Fibroblast of peridontal ligament (primary cell): ENCODE measurements at regions not wholly inside any gene's neighbourhood (a gene's known extent, or its start where the extent isn't known, plus 50 kb on each side); places are given as distances from the start of the nearest gene placed in this dataset.
"Not testable (repeated sequence)": the region's sequence is repeated elsewhere in the genome, so short reads cannot be mapped to it uniquely, and the experiment has no call there.

Experiments
- DNase-seq: peaks from one replicate; pipeline ENCODE4 v3.0.0-alpha.2; 2010; ENCODE audit errors: extremely low read depth

DNA sequence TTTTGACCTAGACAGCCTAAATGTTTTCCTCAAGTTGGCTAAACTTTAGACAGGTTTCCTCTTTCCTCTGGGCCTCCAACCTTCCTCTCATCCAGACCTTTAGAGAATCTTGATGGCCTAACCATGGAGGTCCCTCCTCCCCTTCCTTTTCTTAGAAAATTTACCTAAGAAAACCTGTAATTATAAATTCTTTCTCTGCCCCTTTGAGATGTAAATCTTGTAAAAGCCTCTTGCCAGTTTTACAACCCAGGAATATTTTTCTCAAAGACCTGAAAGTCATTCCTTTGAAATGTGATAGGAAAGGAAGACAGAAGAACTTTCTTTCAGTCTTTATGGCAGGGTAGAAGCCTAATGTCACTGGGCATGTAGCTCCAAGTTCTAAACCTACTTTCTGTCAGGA, 1752.6 kb upstream of the C9orf72 start:
- no peak for DNase-seq

DNA sequence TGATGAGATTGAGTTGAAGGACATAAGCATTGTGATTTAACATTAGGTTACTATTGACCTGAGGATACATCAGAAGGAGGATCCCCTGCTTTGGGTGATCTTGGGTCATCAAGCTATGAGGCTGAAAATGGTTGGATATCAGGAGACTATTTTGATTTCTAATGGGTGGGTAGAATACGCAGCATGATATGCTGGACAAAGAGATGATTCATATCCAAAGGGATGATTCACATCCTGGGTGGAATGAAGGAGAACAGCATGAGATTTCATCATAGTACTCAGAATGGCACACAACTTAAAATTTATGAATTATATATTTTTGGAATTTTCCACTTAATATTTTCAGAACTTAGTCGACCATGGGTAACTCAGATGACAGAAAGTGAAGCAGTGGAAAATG, 1759.5 kb upstream of the C9orf72 start:
- peak; percentile 0 for DNase-seq

DNA sequence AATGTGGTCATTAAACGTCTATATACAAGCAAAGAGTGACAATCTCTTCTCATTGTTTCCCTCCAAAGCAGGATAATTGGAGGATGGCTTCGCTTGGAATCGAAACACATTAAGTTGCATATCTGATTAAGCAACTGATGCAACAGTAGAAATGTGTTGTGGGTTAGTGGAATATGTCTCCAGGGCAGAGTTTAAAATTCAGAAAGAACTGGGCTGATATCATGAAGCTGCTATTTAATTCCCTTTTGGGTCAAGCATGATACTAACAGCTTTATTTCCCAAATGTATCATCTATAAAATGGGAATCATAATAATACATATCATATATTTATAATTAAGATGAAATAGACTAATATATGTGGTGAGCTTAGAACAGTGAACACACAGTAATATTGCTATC, 1763.0 kb upstream of the C9orf72 start:
- no peak for DNase-seq

DNA sequence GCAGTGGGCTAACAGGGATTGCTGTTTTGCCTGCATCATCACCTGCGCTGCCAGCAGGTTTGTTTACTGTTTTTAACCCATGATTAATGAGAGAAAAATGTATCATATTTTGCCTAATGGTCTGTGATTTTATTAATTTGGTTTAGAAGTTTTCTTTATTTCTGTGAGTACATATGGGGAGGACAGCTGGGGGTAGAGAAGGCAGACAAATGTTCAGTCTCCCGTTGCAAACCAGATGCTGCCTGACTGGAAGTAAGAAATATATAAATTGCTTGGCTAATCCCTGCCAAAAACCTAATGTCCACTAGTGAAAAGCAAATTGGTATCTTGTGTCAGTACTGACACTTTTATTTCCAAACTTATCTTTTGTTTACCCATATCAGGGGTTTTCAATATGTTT, 1766.1 kb upstream of the C9orf72 start:
- no peak for DNase-seq

DNA sequence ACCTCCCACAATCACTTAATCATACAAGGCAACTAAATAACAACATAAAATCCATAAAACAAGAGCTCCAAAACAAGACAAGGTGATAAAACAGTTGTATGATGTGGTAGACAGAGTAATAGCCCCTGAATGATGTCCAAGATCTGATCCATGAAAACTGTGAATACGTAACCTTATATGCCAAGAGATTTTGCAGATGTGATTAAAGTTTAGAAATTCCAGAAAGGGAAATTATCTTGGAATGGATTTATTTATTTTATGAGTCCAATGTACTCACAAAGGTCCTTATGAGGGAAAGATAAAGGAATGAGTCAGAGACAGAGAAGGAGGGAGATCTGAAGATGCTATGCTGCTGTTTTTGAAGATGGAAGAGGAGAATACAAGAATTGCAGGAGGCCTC, 1775.7 kb upstream of the C9orf72 start:
- DNase-seq: no peak

DNA sequence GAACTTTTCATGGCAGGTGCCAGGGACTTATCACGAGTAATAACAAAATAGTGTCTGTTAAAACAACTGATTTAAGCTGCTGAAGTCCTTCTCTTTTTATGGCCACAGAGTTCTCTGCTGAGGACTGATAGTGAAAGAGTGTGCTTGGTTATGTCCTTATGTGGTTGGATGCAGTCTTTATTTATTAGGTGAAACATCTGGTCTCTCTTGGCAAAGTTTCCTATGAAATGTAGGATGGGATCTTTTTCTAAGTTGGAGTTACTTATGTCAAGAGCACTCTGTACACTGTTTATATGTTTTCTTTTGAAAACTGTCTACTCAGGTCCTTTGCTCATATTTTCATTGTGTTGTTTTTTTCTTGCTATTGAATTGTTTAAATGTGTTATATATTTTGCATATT, 1816.1 kb upstream of the C9orf72 start:
- no peak for DNase-seq

DNA sequence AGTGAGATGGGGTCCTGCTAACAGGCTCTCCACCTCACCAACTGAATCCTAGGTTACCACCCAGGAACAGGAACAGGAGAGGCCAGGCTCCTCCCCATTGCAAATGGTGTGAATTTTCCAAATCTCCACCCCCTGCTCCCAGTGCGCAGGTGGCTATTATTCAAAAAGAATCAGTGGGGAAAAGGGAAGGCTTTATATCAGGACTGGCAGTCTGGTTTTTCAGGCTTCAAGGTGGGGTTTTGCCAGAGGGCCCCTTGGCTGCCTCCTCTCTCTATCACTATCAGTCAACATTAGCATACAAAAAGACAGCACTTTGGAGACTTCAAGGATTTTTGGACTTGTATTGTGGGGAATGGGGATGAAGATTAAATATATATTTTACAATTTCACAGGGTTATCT, 1817.6 kb upstream of the C9orf72 start:
- DNase-seq: no peak

DNA sequence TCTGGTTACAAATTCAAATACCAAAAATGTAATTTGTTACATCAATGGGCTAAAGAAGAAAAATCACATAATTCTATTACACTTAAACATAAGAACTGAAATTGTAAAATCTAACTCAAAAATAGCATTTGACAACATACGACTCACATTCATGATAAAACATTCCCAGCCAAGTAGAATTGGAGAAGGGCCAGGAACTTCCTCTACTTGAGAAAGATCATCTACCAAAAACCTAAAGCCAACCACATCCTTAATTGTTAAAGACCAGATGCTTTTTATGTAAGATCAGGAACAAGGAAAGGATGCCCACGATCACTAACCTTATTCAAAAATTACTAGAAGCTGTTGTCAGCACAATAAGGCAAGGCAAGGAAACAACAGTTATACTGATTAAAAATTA, 1819.8 kb upstream of the C9orf72 start:
- no peak for DNase-seq

DNA sequence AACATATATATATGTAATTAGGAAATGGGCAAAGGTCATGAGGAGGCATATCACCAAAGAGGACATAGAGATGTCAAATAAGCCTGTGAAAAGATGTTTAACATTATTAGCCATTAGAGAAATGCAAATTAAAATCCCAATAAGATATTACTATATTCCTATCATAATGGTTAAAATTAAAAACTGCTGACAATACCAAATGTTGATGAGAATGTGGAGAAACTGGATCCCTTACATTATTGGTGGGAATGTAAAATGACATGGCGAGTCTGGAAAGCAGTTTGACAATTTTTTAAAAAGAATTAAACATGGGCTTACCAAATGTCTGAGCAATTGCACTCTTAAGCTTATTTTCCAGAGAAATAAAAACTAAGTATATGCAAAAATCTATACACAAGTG, 1821.6 kb upstream of the C9orf72 start:
- DNase-seq: no peak

DNA sequence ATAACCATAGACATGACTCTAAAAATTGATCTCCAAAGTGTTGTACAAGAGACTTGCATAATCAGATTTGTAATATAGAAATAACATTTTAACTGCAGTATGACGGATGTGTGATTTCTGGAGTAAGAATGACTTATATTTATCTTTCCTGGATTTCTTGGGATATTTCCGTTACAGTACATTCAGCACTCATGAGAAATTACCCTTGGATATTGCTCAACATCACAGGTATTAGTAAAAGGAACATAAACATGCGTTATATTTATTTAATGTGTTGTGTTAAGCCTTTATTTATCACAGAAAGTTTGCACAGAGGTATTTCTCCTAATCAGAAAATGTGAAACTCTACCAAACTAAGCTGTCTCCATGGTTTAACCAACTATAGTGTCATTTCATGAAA, 1823.9 kb upstream of the C9orf72 start:
- DNase-seq: no peak

DNA sequence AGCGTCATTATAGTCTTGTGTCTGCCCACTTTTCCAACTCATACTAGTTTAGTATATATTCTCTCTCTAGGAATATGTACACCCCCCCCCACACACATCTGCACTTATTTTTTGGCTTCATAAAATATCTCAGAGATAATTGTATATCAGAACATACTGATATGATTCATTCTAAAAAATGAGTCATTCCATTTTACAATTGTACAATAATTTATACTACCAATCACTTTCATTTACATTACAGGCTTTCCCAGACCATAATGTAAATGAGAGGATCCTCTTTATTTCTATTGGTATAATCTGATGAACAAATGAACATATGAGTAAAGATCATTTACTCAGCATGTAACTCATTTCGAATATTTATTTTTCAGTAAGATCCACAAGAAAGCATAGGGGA, 1842.9 kb upstream of the C9orf72 start:
- DNase-seq: no peak

DNA sequence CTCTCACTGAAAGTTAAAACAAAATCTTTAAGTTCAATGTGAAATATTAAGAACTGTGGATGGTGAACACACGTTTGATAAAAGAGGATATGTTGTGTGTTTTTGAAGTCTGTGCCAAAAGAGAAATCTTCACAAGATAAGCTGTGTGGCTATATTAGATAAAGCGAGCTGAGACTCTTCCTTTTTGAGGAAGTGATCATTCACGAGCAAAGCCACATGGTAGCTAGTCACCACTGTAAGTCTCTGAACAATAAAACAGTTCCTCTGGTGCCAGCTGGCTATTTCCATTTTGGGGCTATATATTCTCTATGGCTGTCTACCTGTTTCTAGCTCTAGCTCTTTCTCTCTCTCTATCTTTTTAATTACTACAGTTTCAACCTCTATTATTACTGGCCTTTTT, 1849.2 kb upstream of the C9orf72 start:
- DNase-seq: no peak

DNA sequence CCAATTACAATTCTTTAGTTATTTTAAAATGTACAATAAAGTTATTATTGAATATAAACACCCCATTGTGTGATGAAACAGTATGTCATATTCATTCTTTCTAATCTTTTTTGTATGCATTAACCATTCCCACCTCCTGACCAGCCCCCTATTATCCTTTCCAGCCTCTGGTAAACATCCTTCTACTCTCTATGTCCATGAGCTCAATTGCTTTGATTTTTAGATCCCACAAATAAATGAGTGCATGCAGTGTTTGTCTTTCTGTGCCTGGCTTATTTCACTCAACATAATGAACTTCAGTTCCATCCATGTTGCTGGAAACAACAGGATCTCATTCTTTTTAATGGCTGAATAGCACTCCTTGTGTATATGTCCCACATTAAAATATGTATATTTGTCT, 1858.9 kb upstream of the C9orf72 start:
- no peak for DNase-seq

DNA sequence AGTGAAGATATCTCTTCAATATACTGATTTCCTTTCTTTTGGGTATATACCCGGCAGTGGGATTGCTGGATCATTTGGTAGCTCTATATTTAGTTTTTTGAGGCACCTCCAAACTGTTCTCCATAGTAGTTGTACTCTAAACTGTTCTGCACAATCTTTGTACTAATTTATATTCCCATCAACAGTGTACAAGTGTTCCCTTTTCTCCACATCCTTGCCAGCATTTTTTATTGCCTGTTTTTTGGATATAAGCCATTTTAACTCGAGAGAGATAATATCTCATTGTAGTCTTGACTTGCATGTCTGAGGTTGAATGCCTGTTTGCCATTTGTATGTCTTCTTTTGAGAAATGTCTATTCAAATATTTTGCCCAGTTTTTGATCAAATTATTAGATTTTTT, 1859.4 kb upstream of the C9orf72 start:
- DNase-seq: not testable (repeated sequence)

DNA sequence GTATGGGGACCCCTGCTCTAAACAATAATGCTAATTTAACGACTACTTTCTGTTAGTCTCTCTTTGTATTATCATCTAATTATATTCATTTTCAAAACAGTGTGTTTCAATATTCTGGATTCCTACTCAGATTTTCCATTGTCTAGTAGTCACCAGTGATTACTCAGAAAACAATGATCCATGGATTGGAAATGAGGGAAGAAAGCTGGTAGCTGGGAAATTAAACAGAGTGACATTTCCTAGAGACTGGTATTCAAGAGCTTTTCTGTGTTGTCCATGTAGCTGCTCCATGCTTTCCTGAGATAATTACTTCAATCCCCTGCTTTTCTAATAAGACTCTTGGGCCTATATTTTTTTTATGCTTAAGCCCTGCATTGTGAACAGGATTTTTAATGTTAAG, 1862.1 kb upstream of the C9orf72 start:
- DNase-seq: no peak

DNA sequence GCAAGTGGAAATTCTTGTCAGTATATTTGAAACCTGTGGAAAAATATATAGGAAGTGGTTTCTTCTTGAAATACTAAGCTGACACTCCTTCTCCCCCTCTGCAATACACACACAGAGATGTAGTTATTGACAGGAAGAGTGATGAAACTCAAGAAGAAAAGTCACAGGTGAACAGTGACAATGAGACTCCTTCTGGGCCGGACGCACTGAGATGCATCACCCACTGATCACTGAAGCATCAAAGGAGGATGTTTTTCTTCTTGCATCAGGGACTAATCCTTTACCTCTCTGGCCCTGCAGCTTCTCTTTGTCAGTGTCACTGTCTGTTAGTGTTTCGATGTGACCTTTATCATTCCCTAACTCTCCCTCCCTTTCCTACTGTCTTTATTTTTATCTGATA, 1864.2 kb upstream of the C9orf72 start:
- no peak for DNase-seq

DNA sequence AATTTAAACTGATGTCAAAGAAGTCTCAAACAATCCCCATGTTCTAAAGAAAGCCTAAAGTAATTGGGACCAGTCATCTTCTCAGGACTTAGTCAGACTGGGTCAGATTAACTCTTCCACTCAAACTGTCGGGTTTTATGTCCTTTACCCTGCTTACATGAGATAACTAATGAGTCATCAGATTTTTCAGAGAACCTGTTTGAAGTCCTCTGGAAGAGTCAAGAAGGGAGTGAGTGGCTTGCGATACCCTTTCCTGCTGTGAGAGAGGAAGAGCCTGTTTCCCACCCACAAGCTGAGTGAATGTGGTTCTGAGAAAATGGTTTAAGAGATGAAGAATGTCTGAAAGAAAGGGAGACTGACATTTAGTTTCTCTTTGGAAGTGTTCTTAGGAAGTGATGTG, 1866.7 kb upstream of the C9orf72 start:
- DNase-seq: no peak

DNA sequence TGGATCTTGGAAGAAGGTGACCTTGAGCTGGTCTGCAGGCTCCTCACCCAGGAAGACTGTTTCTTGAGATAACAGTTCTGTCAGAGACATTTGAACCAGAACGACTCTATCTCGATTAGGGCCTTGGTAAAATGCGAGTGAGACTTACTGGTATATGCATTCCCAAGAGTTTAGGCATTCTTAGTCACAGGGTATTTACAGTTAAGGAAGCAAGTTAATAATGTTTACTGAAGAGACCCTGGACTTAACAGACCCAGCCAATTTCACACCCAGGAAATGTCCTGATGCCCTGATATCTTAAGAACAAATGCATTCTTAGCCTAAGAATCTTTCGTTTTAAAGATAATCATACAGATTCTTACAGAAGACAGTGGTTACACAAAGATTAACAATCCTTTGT, 1867.2 kb upstream of the C9orf72 start:
- no peak for DNase-seq

DNA sequence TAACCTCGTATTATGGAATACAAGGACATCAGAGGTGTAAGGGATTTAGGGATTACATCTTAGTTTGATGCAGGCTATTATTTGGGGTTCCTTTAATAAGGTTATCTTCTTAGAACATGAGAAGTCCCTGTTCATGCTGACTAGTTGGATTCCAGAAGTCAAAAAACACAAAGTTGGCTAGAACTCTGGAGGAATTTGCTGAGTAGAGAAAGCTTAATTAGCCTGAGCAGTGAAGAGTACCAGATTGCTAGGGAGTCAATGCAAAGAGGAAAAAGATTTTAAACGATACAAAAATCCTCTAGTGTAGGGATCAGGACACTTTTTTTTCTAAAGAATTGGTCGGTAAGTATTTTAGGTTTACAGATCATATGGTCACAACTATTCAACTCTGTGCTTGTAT, 1872.5 kb upstream of the C9orf72 start:
- DNase-seq: no peak

DNA sequence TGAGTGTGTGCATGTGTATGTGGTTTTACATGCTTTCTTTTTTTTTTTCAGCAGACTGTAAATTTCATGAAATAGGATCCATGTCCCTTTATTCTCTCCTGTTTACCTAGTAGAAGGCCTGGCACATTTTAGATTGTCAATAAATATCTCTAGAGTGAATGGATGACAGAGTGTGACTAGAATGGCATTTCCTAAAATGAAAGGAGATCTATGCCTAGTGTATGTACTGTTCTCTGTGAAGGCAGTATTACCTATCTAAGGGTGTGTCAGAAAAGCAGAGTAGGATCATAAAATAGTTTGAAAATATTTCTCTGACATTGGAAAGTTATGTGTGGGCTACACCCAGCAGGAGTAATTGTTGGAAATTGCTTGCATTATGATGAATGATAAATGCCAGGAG, 1876.0 kb upstream of the C9orf72 start:
- no peak for DNase-seq

DNA sequence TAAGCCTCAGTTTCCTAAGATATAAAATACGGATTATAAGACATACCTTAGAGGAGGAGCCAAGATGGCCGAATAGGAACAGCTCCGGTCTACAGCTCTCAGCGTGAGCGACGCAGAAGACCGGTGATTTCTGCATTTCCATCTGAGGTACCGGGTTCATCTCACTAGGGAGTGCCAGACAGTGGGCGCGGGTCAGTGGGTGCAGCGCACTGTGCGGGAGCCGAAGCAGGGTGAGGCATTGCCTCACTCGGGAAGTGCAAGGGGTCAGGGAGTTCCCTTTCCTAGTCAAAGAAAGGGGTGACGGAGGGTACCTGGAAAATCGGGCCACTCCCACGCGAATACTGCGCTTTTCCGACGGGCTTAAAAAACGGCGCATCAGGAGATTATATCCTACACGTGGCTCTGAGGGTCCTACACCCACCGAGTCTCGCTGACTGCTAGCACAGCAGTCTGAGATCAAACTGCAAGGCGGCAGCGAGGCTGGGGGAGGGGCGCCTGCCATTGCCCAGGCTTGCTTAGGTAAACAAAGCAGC, 1877.1 kb upstream of the C9orf72 start:
- DNase-seq: not testable (repeated sequence)

DNA sequence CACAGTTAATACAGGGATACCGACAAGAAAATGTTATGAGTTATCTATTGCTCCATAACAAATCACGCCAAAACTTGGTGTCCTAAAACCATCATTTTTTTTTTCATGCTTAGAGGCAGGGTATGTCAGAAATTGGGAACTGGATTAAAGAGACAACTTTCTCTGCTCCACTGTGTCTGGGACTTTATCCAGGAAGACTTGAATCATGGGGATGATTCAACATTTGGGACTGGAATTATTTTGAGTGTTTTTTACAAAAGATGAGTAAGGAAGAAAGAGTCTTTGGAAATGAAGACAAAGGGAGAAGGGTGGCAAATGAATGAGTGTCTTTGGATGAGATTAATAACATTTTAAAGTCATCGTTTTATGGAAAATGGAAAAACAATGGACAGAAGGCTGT, 1883.7 kb upstream of the C9orf72 start:
- no peak for DNase-seq

DNA sequence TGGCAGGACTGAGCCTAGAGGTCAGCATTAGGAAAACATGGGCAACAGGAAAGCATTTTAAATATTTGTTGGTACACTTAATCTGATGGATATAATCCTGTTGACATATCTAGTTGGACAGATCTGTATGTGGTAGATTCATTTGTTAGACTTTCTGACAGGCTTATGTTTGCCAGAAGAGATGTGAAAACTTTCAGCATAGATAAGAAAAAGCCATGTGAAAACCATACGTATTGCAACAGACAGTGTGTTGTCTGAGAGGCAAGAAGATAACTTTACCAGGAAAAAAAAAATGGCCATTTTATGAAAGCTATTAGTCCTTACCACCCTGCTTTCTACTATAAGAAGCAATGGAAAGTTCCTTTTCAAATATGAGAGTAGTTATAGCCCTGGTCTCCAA, 1902.2 kb upstream of the C9orf72 start:
- DNase-seq: no peak

DNA sequence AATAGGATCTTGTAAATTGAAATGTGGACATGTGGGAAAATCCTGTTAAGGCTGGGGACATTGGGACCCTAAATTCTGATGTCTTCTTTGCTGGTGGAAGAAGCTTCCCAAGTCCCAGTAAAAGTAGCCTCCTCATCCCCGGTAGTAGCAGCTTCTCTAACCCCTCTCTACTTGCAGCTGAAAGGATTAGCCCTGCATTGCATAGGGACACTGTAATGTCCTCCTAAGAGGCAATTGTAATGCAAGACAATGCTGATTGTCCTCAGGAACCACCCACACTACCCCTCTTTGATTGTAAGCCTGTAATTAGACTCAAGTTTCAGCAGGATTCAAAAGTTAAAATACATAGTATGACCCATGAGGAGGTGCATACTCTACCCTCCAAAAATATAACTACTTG, 1938.4 kb upstream of the C9orf72 start:
- no peak for DNase-seq

DNA sequence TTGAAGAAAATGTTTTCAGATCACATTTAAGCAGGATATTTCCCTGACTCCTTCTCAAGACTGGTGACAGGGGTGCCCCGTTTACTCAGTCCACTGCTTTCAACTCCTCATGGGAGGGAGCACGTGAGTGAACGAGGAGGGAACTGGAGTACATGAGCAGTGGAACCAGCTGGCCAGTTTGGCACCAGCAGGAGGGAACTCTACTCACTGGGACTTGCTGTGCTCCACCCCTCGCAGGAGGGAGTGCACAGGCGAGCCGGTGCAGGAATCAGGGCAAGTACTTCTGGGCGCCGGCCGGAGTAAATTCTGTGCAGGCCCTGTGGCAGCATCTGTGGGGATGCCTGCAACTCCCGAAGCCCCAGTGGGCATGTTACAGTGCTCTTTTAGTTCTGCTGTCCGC, 1941.1 kb upstream of the C9orf72 start:
- no peak for DNase-seq
